GM13976 (cell line): ENCODE measurements at regions not wholly inside any gene's neighbourhood (a gene's known extent, or its start where the extent isn't known, plus 50 kb on each side); places are given as distances from the start of the nearest gene placed in this dataset.

ENCODE experiments used
- DNase-seq: peaks from one replicate; pipeline ENCODE4 v3.0.0; 2012; ENCODE audit warnings: low spot score
- CTCF ChIP-seq: IDR thresholded peaks from 2 replicates; pipeline ENCODE4 v1.5.1; 2012; ENCODE audit warnings: borderline replicate concordance, mild to moderate bottlenecking; ENCODE audit not compliant: insufficient read depth; ENCODE audit errors: extremely low read depth, missing control alignments, control extremely low read depth
- in situ Hi-C: fragments of 300-500 bp; cut with MboI; formaldehyde crosslinking; loops from one replicate; pipeline ENCODE4 v1.12.0; 2022; ENCODE audit warnings: low sequenced_read_pairs, mixed read lengths, inconsistent platforms; ENCODE audit not compliant: unreplicated experiment

- peak; percentile 50 for DNase-seq
- no peak for TF ChIP-seq CTCF
- in situ Hi-C loops = no loop called here
Measured at GRCh38 chr1:200354243-200354642, 55.6 kb downstream of the ZNF281 start.

- in situ Hi-C loops = no loop called here
- DNase-seq = no peak
- TF ChIP-seq CTCF = no peak
Measured at GRCh38 chr1:200353232-200353631, 56.6 kb downstream of the ZNF281 start.

- DNase-seq = peak; percentile 49
- in situ Hi-C loops = no loop called here
- no peak for TF ChIP-seq CTCF
Measured at GRCh38 chr1:200351826-200352549, 57.8 kb downstream of the ZNF281 start.

GRCh38 chr1:200351425-200351824, 58.4 kb downstream of the ZNF281 start:
- DNase-seq = no peak
- in situ Hi-C loops = no loop called here

GRCh38 chr1:200346700-200347099, 63.1 kb downstream of the ZNF281 start:
- DNase-seq = no peak
- TF ChIP-seq CTCF = no peak
- in situ Hi-C loops = no loop called here

More at GRCh38 chr1:200351425-200351824, 58.4 kb downstream of the ZNF281 start:
- no peak for TF ChIP-seq CTCF

GRCh38 chr1:200345520-200345919, 64.3 kb downstream of the ZNF281 start:
- TF ChIP-seq CTCF = no peak
- DNase-seq = no peak
- in situ Hi-C loops = no loop called here

- no peak for TF ChIP-seq CTCF
- in situ Hi-C loops = no loop called here
- no peak for DNase-seq
Measured at GRCh38 chr1:200343874-200344273, 66.0 kb downstream of the ZNF281 start.
